Vagina (tissue), 2 donors: ENCODE measurements at regions not wholly inside any gene's neighbourhood (a gene's known extent, or its start where the extent isn't known, plus 50 kb on each side); places are given as distances from the start of the nearest gene placed in this dataset.

ENCODE experiments used
- DNase-seq, 2 donors: peaks; one replicate each; pipeline ENCODE4 v3.0.0-alpha.2; 2017; ENCODE audit errors: extremely low spot score in 2 of 2
- H3K27ac ChIP-seq: fragments of 200-600 bp; sonication (generic); one replicate; pipeline ENCODE4 v1.5.1; 2019
- H3K27me3 ChIP-seq: fragments of 200-600 bp; sonication (generic); one replicate; pipeline ENCODE4 v1.5.1; 2019
- H3K36me3 ChIP-seq, 2 donors: fragments of 200-600 bp; sonication (generic); one replicate each; pipeline ENCODE4 v1.5.1; 2017 to 2019
- H3K4me1 ChIP-seq: fragments of 200-600 bp; sonication (generic); one replicate; pipeline ENCODE4 v1.5.1; 2019
- H3K4me3 ChIP-seq, 2 donors: fragments of 200-600 bp; sonication (generic); 1 replicate in 1 of 2; 2 replicates in 1 of 2; pipeline ENCODE4 v1.5.1; 2016 to 2019
- H3K9me3 ChIP-seq: fragments of 200-600 bp; sonication (generic); one replicate; pipeline ENCODE4 v1.5.1; 2019
- CTCF ChIP-seq, 3 experiments: fragments of 450-650 bp in 2 of 3; fragments of 200-600 bp in 1 of 3; sonication (generic) in 1 of 3; IDR thresholded peaks; one replicate each; pipeline ENCODE4 v1.5.1; 2017 to 2019; ENCODE audit warnings: antibody characterized with exemption in 3 of 3, mild to moderate bottlenecking in 2 of 3, moderate library complexity in 2 of 3
- POLR2A ChIP-seq, 2 donors: fragments of 450-650 bp; IDR thresholded peaks; one replicate each; pipeline ENCODE4 v1.6.1; 2017; ENCODE audit warnings: antibody characterized with exemption in 2 of 2, mild to moderate bottlenecking in 2 of 2, moderate library complexity in 2 of 2
- POLR2AphosphoS5 ChIP-seq, 2 donors: sonication (generic); formaldehyde crosslinking; IDR thresholded peaks; one replicate each; pipeline ENCODE4 v1.9.0; 2017; ENCODE audit warnings: antibody characterized with exemption in 2 of 2, mild to moderate bottlenecking in 2 of 2, low read depth in 1 of 2; ENCODE audit not compliant: insufficient read depth in 1 of 2
- intact Hi-C: fragments of 100-400 bp; cut with DNase I; formaldehyde crosslinking; loops from one replicate; pipeline ENCODE4 v1.15.1; 2023

- H3K27me3 ChIP-seq: no peaks in the 10 kb centered on the region
- H3K27ac ChIP-seq: no peak overlapping the region
- no peaks in the 10 kb centered on the region for H3K36me3 ChIP-seq
- H3K9me3 ChIP-seq: no peaks in the 10 kb centered on the region
- DNase-seq: no peak
- H3K4me1 ChIP-seq: no peaks in the 10 kb centered on the region
- intact Hi-C loops: no loop called here
- H3K4me3 ChIP-seq: no peak overlapping the region
- no peak for TF ChIP-seq POLR2A (IDR thresholded peaks at IDR 0.05)
- no peak for TF ChIP-seq POLR2AphosphoS5 (IDR thresholded peaks at IDR 0.05; ENCODE audit: insufficient read depth in 1 of 2, low read depth in 1 of 2)
- TF ChIP-seq CTCF (IDR thresholded peaks at IDR 0.05): no peak
These were observed 383.5 kb downstream of the FRK start for GRCh38 chr6:115677198-115677597.

DNA sequence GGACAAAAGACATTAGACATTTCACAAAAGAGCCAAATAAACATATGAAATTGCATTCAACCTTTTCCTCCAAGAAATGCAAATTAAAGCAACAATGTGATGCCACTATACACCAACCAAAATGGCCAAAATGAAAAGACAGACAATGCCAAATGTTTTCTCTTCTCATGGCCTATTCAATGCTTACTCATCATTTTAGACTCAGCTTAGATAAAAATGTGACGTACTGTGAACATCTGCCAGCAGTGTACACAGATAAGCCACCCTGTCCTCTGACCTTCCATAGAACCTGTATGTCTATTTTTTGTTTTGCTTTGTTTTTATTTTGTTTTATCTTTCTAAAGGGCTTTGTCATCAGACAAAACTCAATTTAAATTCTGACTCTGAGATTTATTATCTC is 385.2 kb downstream of the FRK start:
- H3K27me3 ChIP-seq: no peaks in the 10 kb centered on the region
- H3K4me3 ChIP-seq: no peak overlapping the region
- no peaks in the 10 kb centered on the region for H3K36me3 ChIP-seq
- H3K9me3 ChIP-seq: no peaks in the 10 kb centered on the region
- no peaks in the 10 kb centered on the region for H3K4me1 ChIP-seq
- intact Hi-C loops: no loop called here
- no peak for DNase-seq
- TF ChIP-seq POLR2AphosphoS5 (IDR thresholded peaks at IDR 0.05; ENCODE audit: insufficient read depth in 1 of 2, low read depth in 1 of 2) (no peak), CTCF (IDR thresholded peaks at IDR 0.05) (no peak), POLR2A (IDR thresholded peaks at IDR 0.05) (no peak)
- no peak overlapping the region for H3K27ac ChIP-seq

GRCh38 chr6:115668781-115669180 is 391.9 kb downstream of the FRK start:
- H3K27ac ChIP-seq: no peak overlapping the region
- no peaks in the 10 kb centered on the region for H3K36me3 ChIP-seq
- no peaks in the 10 kb centered on the region for H3K9me3 ChIP-seq
- no peaks in the 10 kb centered on the region for H3K4me1 ChIP-seq
- no peak for DNase-seq
- no peak overlapping the region for H3K4me3 ChIP-seq
- intact Hi-C loops: no loop called here
- no peaks in the 10 kb centered on the region for H3K27me3 ChIP-seq
- no peak for TF ChIP-seq POLR2A (IDR thresholded peaks at IDR 0.05)
- no peak for TF ChIP-seq CTCF (IDR thresholded peaks at IDR 0.05)
- TF ChIP-seq POLR2AphosphoS5 (IDR thresholded peaks at IDR 0.05; ENCODE audit: insufficient read depth in 1 of 2, low read depth in 1 of 2): no peak

DNA sequence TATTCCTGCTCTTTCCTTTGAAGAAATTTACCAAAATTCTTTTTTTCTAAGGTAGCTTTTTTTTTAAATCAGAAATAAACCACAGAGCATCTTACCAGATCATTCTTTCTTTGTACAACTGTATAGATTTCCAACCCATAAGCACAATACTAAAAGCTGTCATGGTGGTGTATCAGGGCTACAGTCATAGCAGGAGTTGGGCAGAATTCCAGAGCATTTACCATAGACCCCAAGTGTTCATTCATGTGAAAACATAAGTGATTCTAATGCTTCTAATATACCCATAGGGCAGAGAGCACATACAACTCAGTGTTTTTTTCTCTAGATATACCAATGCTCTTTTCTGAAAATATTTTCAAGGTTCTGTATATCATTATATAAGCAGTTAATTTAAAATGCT is 392.5 kb downstream of the FRK start:
- H3K4me3 ChIP-seq: no peak overlapping the region
- H3K27me3 ChIP-seq: no peaks in the 10 kb centered on the region
- DNase-seq: no peak
- H3K36me3 ChIP-seq: no peaks in the 10 kb centered on the region
- intact Hi-C loops: no loop called here
- no peak overlapping the region for H3K27ac ChIP-seq
- TF ChIP-seq CTCF (IDR thresholded peaks at IDR 0.05) (no peak), POLR2A (IDR thresholded peaks at IDR 0.05) (no peak), POLR2AphosphoS5 (IDR thresholded peaks at IDR 0.05; ENCODE audit: insufficient read depth in 1 of 2, low read depth in 1 of 2) (no peak)
- H3K9me3 ChIP-seq: no peaks in the 10 kb centered on the region
- no peaks in the 10 kb centered on the region for H3K4me1 ChIP-seq

- intact Hi-C loops: no loop called here
- Histone ChIP-seq H3K27ac (no peak overlapping the region), H3K36me3 (no peaks in the 10 kb centered on the region), H3K4me1 (no peaks in the 10 kb centered on the region), H3K9me3 (no peaks in the 10 kb centered on the region), H3K27me3 (no peaks in the 10 kb centered on the region), H3K4me3 (no peak overlapping the region)
- DNase-seq: no peak
- no peak for TF ChIP-seq POLR2AphosphoS5 (IDR thresholded peaks at IDR 0.05; ENCODE audit: insufficient read depth in 1 of 2, low read depth in 1 of 2)
- TF ChIP-seq CTCF (IDR thresholded peaks at IDR 0.05): no peak
- no peak for TF ChIP-seq POLR2A (IDR thresholded peaks at IDR 0.05)
These were observed 393.1 kb downstream of the FRK start for GRCh38 chr6:115667478-115668026.
